CD4-positive, alpha-beta T cell (primary cell): ENCODE measurements at regions not wholly inside any gene's neighbourhood (a gene's known extent, or its start where the extent isn't known, plus 50 kb on each side); places are given as distances from the start of the nearest gene placed in this dataset.

ENCODE experiments used
- ATAC-seq: fragments of 200-7000 bp; cut with Tn5 transposase; one replicate; pipeline ENCODE4 v1.10.0; 2022; ENCODE audit warnings: mild to moderate bottlenecking; ENCODE audit not compliant: poor library complexity
- CTCF ChIA-PET: fragments of 350-600 bp; sonication (Branson Sonifier 250); formaldehyde crosslinking; loops from one replicate; lab custom pipeline; 2021; ENCODE audit warnings: antibody characterized with exemption, inconsistent platforms; lab: Charles Lee
- POLR2A ChIA-PET: fragments of 350-600 bp; sonication (Branson Sonifier 250); formaldehyde crosslinking; loops from one replicate; lab custom pipeline; 2021; ENCODE audit warnings: antibody characterized with exemption, inconsistent platforms; lab: Charles Lee
- DNase-seq, 14 experiments: peaks; one replicate each; pipeline ENCODE4 v3.0.0-alpha.2; 2013 to 2020; ENCODE audit warnings: mixed read lengths in 2 of 14
- H3K27ac ChIP-seq, 2 donors: one replicate each; pipeline versions ENCODE4 v1.5.1 to v1.7.0; 2013; ENCODE audit warnings: low read length in 2 of 2, low read depth in 1 of 2, mild to moderate bottlenecking in 1 of 2
- H3K27me3 ChIP-seq, 2 experiments: 1 replicate in 1 of 2; 2 replicates in 1 of 2; pipeline versions ENCODE4 v1.6.1 to v1.7.0; 2013; ENCODE audit warnings: low read length in 2 of 2, control low read depth in 1 of 2, mild to moderate bottlenecking in 1 of 2, moderate library complexity in 1 of 2; ENCODE audit not compliant: insufficient read depth in 2 of 2, control insufficient read depth in 1 of 2
- H3K36me3 ChIP-seq: one replicate; pipeline ENCODE4 v1.6.1; 2013; ENCODE audit warnings: low read length, control low read depth; ENCODE audit not compliant: insufficient read depth
- H3K4me1 ChIP-seq: one replicate; pipeline ENCODE4 v1.6.1; 2013; ENCODE audit warnings: low read length, control low read depth; ENCODE audit not compliant: insufficient read depth
- H3K4me3 ChIP-seq: one replicate; pipeline ENCODE4 v1.5.1; 2013; ENCODE audit warnings: mild to moderate bottlenecking, low read length, moderate library complexity
- H3K9me3 ChIP-seq, 2 experiments: 1 replicate in 1 of 2; 2 replicates in 1 of 2; pipeline versions ENCODE4 v1.6.1 to v1.7.0; 2013; ENCODE audit warnings: low read length in 2 of 2, mild to moderate bottlenecking in 2 of 2, control low read depth in 1 of 2, moderate library complexity in 1 of 2; ENCODE audit not compliant: control insufficient read depth in 1 of 2, insufficient read depth in 1 of 2
- H3K27ac Mint-ChIP-seq: one replicate; pipeline ENCODE4 v1.8.0; 2020; ENCODE audit warnings: mixed read lengths
- H3K27me3 Mint-ChIP-seq: one replicate; pipeline ENCODE4 v1.8.0; 2021; ENCODE audit warnings: mixed read lengths
- H3K36me3 Mint-ChIP-seq: one replicate; pipeline ENCODE4 v1.8.0; 2021; ENCODE audit warnings: low read depth, mixed read lengths
- H3K4me1 Mint-ChIP-seq: one replicate; pipeline ENCODE4 v1.8.0; 2021; ENCODE audit warnings: low read depth, mixed read lengths
- H3K4me3 Mint-ChIP-seq: one replicate; pipeline ENCODE4 v1.8.0; 2020; ENCODE audit warnings: mild to moderate bottlenecking, mixed read lengths
- H3K9me3 Mint-ChIP-seq: one replicate; pipeline ENCODE4 v1.8.0; 2020; ENCODE audit warnings: mixed read lengths
- CTCF ChIP-seq: fragments of 200-600 bp; IDR thresholded peaks from one replicate; pipeline ENCODE4 v1.8.0; 2022; ENCODE audit warnings: antibody characterized with exemption, mild to moderate bottlenecking
- intact Hi-C, 2 experiments: fragments of 100-400 bp; cut with DNase I in 1 of 2; cut with micrococcal nuclease in 1 of 2; formaldehyde crosslinking; loops; one replicate each; pipeline versions ENCODE4 v1.15.1 to v1.9.0; 2023 to 2025; cut with DNase I, micrococcal nuclease

GRCh38 chr3:152053866-152054265, 180.4 kb downstream of the SUCNR1 start:
- ChIA-PET CTCF (no interaction called here), POLR2A (no interaction called here)
- no peak overlapping the region for H3K27ac Mint-ChIP-seq
- no peak for ATAC-seq
- no peaks in the 10 kb centered on the region for H3K4me1 ChIP-seq
- DNase-seq, result no peak
- H3K4me1 Mint-ChIP-seq, result no peaks in the 10 kb centered on the region
- no peaks in the 10 kb centered on the region for H3K36me3 Mint-ChIP-seq
- intact Hi-C loops, result no loop called here
- no peaks in the 10 kb centered on the region for H3K27me3 ChIP-seq
- no peaks in the 10 kb centered on the region for H3K27me3 Mint-ChIP-seq
- H3K27ac ChIP-seq, result no peak overlapping the region
- no peaks in the 10 kb centered on the region for H3K36me3 ChIP-seq
- no peak overlapping the region for H3K4me3 Mint-ChIP-seq
- H3K9me3 Mint-ChIP-seq, result no peaks in the 10 kb centered on the region
- no peak overlapping the region for H3K4me3 ChIP-seq
- no peaks in the 10 kb centered on the region for H3K9me3 ChIP-seq
- TF ChIP-seq CTCF, result no peak

- Mint-ChIP-seq H3K27me3 (no peaks in the 10 kb centered on the region), H3K4me1 (no peaks in the 10 kb centered on the region), H3K4me3 (no peak overlapping the region), H3K9me3 (no peaks in the 10 kb centered on the region), H3K36me3 (no peaks in the 10 kb centered on the region), H3K27ac (no peak overlapping the region)
- no peaks in the 10 kb centered on the region for H3K27me3 ChIP-seq
- TF ChIP-seq CTCF, result no peak
- no peak overlapping the region for H3K27ac ChIP-seq
- ATAC-seq (no peak), DNase-seq (no peak)
- CTCF ChIA-PET, result no interaction called here
- no peaks in the 10 kb centered on the region for H3K4me1 ChIP-seq
- H3K4me3 ChIP-seq, result no peak overlapping the region
- H3K9me3 ChIP-seq, result no peaks in the 10 kb centered on the region
- intact Hi-C loops, result no loop called here
- no peaks in the 10 kb centered on the region for H3K36me3 ChIP-seq
- POLR2A ChIA-PET, result no interaction called here
These were observed 180.9 kb downstream of the SUCNR1 start for GRCh38 chr3:152054315-152054714.

DNA sequence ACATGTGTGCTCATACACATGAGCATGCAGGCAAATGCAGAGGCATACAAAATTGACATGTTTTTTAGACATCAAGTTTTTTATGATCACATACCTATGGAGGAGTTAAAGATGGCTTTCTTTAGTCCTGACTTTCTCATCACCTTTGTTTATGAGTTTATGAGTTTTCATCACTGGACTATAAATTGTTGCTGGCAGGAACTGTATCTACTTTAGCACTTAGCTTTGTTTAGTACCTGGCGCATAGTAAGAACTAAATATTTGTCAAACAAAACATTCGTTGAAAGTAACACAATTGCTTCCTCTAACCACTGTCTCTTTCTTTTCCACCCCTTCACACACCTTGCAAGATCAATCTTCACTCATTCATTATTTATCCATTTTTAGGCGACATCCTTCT, 182.6 kb downstream of the SUCNR1 start:
- TF ChIP-seq CTCF, result no peak
- Histone ChIP-seq H3K27ac (no peak overlapping the region), H3K4me3 (no peak overlapping the region), H3K36me3 (no peaks in the 10 kb centered on the region), H3K9me3 (no peaks in the 10 kb centered on the region), H3K4me1 (no peaks in the 10 kb centered on the region), H3K27me3 (no peaks in the 10 kb centered on the region)
- intact Hi-C loops, result no loop called here
- POLR2A ChIA-PET, result no interaction called here
- H3K27me3 Mint-ChIP-seq, result no peaks in the 10 kb centered on the region
- H3K36me3 Mint-ChIP-seq, result no peaks in the 10 kb centered on the region
- no peak overlapping the region for H3K4me3 Mint-ChIP-seq
- H3K27ac Mint-ChIP-seq, result no peak overlapping the region
- no peaks in the 10 kb centered on the region for H3K9me3 Mint-ChIP-seq
- DNase-seq (no peak), ATAC-seq (no peak)
- CTCF ChIA-PET, result interaction anchor here (0.9 to 1.2 kb wide), 3 partner anchors 9 to 239 kb away, joined by 3 to 4 read pairs (median 3); no protein-coding TSS in a partner anchor
- H3K4me1 Mint-ChIP-seq, result no peaks in the 10 kb centered on the region
